ENCODE measurements at regions not wholly inside any gene's neighbourhood (a gene's known extent, or its start where the extent isn't known, plus 50 kb on each side); places are given as distances from the start of the nearest gene placed in this dataset.

- TF ChIP-seq GMEB1 (CRISPR knock-in tag; IDR thresholded peaks at IDR 0.05; ENCODE audit: borderline replicate concordance) (no peak), RELA (CRISPR knock-in tag; IDR thresholded peaks at IDR 0.05) (no peak), HES4 (CRISPR knock-in tag; IDR thresholded peaks at IDR 0.05; ENCODE audit: borderline replicate concordance) (no peak), POLR2G (IDR thresholded peaks at IDR 0.05; ENCODE audit: low read depth, low read length) (no peak), TBP (CRISPR knock-in tag; IDR thresholded peaks at IDR 0.05) (no peak), REXO4 (CRISPR knock-in tag; IDR thresholded peaks at IDR 0.05; ENCODE audit: borderline replicate concordance) (no peak), ZNF687 (CRISPR knock-in tag; IDR thresholded peaks at IDR 0.05) (no peak), ZHX1 (CRISPR knock-in tag; IDR thresholded peaks at IDR 0.05; ENCODE audit: low read depth) (no peak), AFF4 (CRISPR knock-in tag; IDR thresholded peaks at IDR 0.05) (no peak), STAT5B (CRISPR knock-in tag; IDR thresholded peaks at IDR 0.05) (no peak), ZGPAT (CRISPR knock-in tag; IDR thresholded peaks at IDR 0.05) (no peak), HNF4G (IDR thresholded peaks at IDR 0.05; ENCODE audit: borderline replicate concordance, low read depth, low read length) (no peak), HNF4G (CRISPR knock-in tag; IDR thresholded peaks at IDR 0.05; ENCODE audit: borderline replicate concordance, low read depth) (no peak), MEIS2 (CRISPR knock-in tag; IDR thresholded peaks at IDR 0.05) (no peak), ZNF431 (CRISPR knock-in tag; IDR thresholded peaks at IDR 0.05; ENCODE audit: borderline replicate concordance, low read depth) (no peak), ARHGAP35 (CRISPR knock-in tag; IDR thresholded peaks at IDR 0.05; ENCODE audit: borderline replicate concordance) (no peak)
Measured at GRCh38 chr5:167923396-167923795, 368.0 kb upstream of the WWC1 start (continued).
